H1 (cell line): ENCODE measurements at regions not wholly inside any gene's neighbourhood (a gene's known extent, or its start where the extent isn't known, plus 50 kb on each side); places are given as distances from the start of the nearest gene placed in this dataset.

Experiments
- CHD2 ChIP-seq: IDR thresholded peaks from 2 replicates; pipeline ENCODE4 v1.6.1; 2012; ENCODE audit warnings: low read length, improper control_type of control experiment
- KDM1A ChIP-seq: fragments of 200-600, 300-600 bp; sonication (generic); IDR thresholded peaks from 2 replicates; pipeline ENCODE4 v1.7.1; 2016; ENCODE audit warnings: mild to moderate bottlenecking, low read length, borderline replicate concordance
- KDM4A ChIP-seq: IDR thresholded peaks from one replicate; pipeline ENCODE4 v1.7.1; 2012; ENCODE audit warnings: low read depth, mild to moderate bottlenecking, moderate library complexity, low read length, inconsistent platforms; ENCODE audit not compliant: severe bottlenecking
- TAF1 ChIP-seq: IDR thresholded peaks from 2 replicates; pipeline ENCODE4 v1.6.1; 2011; ENCODE audit warnings: mild to moderate bottlenecking, low read depth, low read length
- TEAD4 ChIP-seq: IDR thresholded peaks from 2 replicates; pipeline ENCODE4 v1.6.1; 2012; ENCODE audit warnings: low read depth, low read length, inconsistent platforms, mixed read lengths
- TF ChIP-seq, protein P1 (sequence below): fragments of 300-600 bp; sonication (generic); IDR thresholded peaks from 2 replicates; pipeline ENCODE4 v1.7.1; 2012; ENCODE audit warnings: low read length, moderate library complexity, mild to moderate bottlenecking, inconsistent platforms; ENCODE audit not compliant: insufficient replicate concordance

- TF ChIP-seq, protein P1, sequence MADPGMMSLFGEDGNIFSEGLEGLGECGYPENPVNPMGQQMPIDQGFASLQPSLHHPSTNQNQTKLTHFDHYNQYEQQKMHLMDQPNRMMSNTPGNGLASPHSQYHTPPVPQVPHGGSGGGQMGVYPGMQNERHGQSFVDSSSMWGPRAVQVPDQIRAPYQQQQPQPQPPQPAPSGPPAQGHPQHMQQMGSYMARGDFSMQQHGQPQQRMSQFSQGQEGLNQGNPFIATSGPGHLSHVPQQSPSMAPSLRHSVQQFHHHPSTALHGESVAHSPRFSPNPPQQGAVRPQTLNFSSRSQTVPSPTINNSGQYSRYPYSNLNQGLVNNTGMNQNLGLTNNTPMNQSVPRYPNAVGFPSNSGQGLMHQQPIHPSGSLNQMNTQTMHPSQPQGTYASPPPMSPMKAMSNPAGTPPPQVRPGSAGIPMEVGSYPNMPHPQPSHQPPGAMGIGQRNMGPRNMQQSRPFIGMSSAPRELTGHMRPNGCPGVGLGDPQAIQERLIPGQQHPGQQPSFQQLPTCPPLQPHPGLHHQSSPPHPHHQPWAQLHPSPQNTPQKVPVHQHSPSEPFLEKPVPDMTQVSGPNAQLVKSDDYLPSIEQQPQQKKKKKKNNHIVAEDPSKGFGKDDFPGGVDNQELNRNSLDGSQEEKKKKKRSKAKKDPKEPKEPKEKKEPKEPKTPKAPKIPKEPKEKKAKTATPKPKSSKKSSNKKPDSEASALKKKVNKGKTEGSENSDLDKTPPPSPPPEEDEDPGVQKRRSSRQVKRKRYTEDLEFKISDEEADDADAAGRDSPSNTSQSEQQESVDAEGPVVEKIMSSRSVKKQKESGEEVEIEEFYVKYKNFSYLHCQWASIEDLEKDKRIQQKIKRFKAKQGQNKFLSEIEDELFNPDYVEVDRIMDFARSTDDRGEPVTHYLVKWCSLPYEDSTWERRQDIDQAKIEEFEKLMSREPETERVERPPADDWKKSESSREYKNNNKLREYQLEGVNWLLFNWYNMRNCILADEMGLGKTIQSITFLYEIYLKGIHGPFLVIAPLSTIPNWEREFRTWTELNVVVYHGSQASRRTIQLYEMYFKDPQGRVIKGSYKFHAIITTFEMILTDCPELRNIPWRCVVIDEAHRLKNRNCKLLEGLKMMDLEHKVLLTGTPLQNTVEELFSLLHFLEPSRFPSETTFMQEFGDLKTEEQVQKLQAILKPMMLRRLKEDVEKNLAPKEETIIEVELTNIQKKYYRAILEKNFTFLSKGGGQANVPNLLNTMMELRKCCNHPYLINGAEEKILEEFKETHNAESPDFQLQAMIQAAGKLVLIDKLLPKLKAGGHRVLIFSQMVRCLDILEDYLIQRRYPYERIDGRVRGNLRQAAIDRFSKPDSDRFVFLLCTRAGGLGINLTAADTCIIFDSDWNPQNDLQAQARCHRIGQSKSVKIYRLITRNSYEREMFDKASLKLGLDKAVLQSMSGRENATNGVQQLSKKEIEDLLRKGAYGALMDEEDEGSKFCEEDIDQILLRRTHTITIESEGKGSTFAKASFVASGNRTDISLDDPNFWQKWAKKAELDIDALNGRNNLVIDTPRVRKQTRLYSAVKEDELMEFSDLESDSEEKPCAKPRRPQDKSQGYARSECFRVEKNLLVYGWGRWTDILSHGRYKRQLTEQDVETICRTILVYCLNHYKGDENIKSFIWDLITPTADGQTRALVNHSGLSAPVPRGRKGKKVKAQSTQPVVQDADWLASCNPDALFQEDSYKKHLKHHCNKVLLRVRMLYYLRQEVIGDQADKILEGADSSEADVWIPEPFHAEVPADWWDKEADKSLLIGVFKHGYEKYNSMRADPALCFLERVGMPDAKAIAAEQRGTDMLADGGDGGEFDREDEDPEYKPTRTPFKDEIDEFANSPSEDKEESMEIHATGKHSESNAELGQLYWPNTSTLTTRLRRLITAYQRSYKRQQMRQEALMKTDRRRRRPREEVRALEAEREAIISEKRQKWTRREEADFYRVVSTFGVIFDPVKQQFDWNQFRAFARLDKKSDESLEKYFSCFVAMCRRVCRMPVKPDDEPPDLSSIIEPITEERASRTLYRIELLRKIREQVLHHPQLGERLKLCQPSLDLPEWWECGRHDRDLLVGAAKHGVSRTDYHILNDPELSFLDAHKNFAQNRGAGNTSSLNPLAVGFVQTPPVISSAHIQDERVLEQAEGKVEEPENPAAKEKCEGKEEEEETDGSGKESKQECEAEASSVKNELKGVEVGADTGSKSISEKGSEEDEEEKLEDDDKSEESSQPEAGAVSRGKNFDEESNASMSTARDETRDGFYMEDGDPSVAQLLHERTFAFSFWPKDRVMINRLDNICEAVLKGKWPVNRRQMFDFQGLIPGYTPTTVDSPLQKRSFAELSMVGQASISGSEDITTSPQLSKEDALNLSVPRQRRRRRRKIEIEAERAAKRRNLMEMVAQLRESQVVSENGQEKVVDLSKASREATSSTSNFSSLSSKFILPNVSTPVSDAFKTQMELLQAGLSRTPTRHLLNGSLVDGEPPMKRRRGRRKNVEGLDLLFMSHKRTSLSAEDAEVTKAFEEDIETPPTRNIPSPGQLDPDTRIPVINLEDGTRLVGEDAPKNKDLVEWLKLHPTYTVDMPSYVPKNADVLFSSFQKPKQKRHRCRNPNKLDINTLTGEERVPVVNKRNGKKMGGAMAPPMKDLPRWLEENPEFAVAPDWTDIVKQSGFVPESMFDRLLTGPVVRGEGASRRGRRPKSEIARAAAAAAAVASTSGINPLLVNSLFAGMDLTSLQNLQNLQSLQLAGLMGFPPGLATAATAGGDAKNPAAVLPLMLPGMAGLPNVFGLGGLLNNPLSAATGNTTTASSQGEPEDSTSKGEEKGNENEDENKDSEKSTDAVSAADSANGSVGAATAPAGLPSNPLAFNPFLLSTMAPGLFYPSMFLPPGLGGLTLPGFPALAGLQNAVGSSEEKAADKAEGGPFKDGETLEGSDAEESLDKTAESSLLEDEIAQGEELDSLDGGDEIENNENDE = no peak
- TF ChIP-seq TAF1 (no peak), CHD2 (no peak), TEAD4 (no peak), KDM4A (no peak), KDM1A (no peak)
These were observed 55.4 kb upstream of the RUFY1 start (continued) for GRCh38 chr5:179494774-179495526.
